ENCODE measurements at regions not wholly inside any gene's neighbourhood (a gene's known extent, or its start where the extent isn't known, plus 50 kb on each side); places are given as distances from the start of the nearest gene placed in this dataset.

DNA sequence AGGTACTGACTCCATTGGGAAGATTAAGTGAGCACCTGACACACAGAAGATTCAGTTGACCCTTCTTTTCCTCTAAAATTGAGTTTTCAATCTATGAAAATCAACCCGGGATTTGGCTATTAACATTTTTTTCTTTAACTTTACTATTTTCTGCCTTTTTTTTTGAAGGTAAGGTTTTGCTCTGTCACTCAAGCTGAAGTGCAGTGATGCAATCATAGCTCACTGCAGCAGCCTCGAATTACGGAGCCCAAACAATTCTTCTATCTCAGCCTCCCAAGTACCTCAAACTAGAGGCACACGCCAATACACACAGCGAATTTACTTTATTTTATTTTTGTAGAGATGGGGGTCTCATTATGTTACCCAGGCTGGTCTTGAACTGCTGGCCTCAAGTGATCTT lies 1029.5 kb downstream of the MCTP2 start:
- DNase-seq (ENCODE audit: low read depth in 1 of 2, low spot score in 1 of 2), result no peak
- Histone ChIP-seq H3K4me3 (replicated peaks; ENCODE audit: insufficient read depth, low read length) (no peak overlapping the region), H3K27ac (replicated peaks) (no peak overlapping the region), H3K27me3 (ENCODE audit: insufficient read depth, poor library complexity, severe bottlenecking) (no peaks in the 10 kb centered on the region)
- TF ChIP-seq, protein P1, sequence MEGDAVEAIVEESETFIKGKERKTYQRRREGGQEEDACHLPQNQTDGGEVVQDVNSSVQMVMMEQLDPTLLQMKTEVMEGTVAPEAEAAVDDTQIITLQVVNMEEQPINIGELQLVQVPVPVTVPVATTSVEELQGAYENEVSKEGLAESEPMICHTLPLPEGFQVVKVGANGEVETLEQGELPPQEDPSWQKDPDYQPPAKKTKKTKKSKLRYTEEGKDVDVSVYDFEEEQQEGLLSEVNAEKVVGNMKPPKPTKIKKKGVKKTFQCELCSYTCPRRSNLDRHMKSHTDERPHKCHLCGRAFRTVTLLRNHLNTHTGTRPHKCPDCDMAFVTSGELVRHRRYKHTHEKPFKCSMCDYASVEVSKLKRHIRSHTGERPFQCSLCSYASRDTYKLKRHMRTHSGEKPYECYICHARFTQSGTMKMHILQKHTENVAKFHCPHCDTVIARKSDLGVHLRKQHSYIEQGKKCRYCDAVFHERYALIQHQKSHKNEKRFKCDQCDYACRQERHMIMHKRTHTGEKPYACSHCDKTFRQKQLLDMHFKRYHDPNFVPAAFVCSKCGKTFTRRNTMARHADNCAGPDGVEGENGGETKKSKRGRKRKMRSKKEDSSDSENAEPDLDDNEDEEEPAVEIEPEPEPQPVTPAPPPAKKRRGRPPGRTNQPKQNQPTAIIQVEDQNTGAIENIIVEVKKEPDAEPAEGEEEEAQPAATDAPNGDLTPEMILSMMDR (IDR thresholded peaks at IDR 0.05; ENCODE audit: insufficient read depth, low read length), result no peak
- TF ChIP-seq SPI1 (IDR thresholded peaks at IDR 0.05; ENCODE audit: borderline replicate concordance, low read depth) (no peak), POLR2AphosphoS5 (IDR thresholded peaks at IDR 0.05; ENCODE audit: low read depth) (no peak), REST (IDR thresholded peaks at IDR 0.05; ENCODE audit: insufficient replicate concordance, low read depth) (no peak), GABPA (IDR thresholded peaks at IDR 0.05; ENCODE audit: low read depth) (no peak)

DNA sequence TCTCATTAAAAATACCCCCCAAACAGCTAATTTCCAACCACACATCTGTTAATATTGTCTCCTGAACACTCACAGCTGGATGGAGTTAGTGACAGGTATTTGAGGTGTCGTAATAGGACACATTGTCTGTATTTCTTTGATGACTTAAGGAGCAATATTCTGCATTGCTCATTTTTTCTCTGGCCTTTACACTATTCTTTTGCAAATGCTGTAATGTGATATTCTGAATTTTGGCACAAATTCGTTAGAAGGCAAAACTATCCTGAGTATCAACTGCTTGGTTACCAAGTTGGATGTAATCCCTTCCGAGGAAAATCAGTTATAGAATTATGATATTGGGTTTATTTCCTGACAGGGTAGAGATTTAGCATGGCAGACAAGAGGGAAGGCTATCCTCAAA lies 1030.2 kb downstream of the MCTP2 start:
- no peak overlapping the region for H3K4me3 ChIP-seq (replicated peaks; ENCODE audit: insufficient read depth, low read length)
- no peaks in the 10 kb centered on the region for H3K27me3 ChIP-seq (ENCODE audit: insufficient read depth, poor library complexity, severe bottlenecking)
- no peak overlapping the region for H3K27ac ChIP-seq (replicated peaks)
- DNase-seq (ENCODE audit: low read depth in 1 of 2, low spot score in 1 of 2), result no peak
- no peak for TF ChIP-seq REST (IDR thresholded peaks at IDR 0.05; ENCODE audit: insufficient replicate concordance, low read depth)
- TF ChIP-seq GABPA (IDR thresholded peaks at IDR 0.05; ENCODE audit: low read depth), result no peak
- no peak for TF ChIP-seq SPI1 (IDR thresholded peaks at IDR 0.05; ENCODE audit: borderline replicate concordance, low read depth)
- TF ChIP-seq, protein P1 (IDR thresholded peaks at IDR 0.05; ENCODE audit: insufficient read depth, low read length), result no peak
- no peak for TF ChIP-seq POLR2AphosphoS5 (IDR thresholded peaks at IDR 0.05; ENCODE audit: low read depth)

DNA sequence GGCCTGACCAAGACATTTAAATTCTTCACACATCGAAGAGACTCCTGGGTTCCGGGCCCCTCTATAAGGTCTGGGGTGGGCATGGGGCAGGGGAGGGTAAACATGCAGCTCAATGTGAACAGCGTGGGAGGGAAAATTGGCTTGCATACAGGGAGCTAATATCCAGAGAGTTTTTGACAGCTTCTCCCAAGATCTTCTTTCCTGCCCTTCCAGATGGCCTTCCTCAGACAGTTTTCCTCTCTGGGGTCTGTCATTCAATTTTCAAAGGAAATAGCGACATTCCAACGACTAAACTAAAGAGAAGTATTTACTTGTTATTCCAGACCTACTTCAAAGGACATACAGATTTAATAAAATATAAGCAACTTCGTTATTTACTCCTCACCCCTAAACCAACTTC lies 1030.6 kb downstream of the MCTP2 start:
- Histone ChIP-seq H3K4me3 (replicated peaks; ENCODE audit: insufficient read depth, low read length) (no peak overlapping the region), H3K27ac (replicated peaks) (no peak overlapping the region), H3K27me3 (ENCODE audit: insufficient read depth, poor library complexity, severe bottlenecking) (no peaks in the 10 kb centered on the region)
- TF ChIP-seq SPI1 (IDR thresholded peaks at IDR 0.05; ENCODE audit: borderline replicate concordance, low read depth), result no peak
- no peak for TF ChIP-seq POLR2AphosphoS5 (IDR thresholded peaks at IDR 0.05; ENCODE audit: low read depth)
- TF ChIP-seq GABPA (IDR thresholded peaks at IDR 0.05; ENCODE audit: low read depth), result no peak
- no peak for DNase-seq (ENCODE audit: low read depth in 1 of 2, low spot score in 1 of 2)

DNA sequence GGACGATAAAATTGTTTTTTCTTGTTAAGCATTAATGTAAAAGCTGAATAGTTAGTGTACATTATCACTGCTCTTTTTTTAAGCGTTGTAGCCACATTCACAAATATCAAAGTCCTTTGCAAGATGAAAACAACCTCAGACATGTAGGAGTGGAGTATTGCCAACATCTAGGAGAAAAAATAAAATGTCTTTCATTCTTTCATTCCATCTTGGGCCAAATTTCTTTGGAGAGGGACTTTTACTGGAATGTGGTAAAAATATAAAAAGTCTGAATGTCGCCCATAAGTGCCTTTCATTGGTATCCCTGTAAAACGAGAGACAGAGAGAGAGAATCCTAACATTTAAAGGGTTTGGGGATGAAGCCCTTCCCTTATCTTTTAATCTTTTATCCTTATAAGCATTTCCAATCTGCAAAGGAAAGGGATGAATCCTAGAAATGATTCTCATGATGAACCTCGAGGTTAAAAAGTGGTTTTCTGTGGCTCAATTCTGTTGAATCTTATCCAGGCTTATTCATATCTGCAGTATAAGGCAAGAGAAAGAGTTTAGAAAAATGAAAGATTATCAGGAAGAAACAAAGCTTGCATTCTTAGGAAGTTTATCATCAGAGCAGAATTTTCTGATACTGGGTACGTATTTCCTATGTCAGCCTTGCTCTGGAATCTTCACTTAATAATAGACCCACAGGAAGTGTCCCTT lies 1031.7 kb downstream of the MCTP2 start:
- Histone ChIP-seq H3K4me3 (replicated peaks; ENCODE audit: insufficient read depth, low read length) (no peak overlapping the region), H3K27me3 (ENCODE audit: insufficient read depth, poor library complexity, severe bottlenecking) (no peaks in the 10 kb centered on the region), H3K27ac (replicated peaks) (no peak overlapping the region)
- TF ChIP-seq POLR2AphosphoS5 (IDR thresholded peaks at IDR 0.05; ENCODE audit: low read depth) (no peak), REST (IDR thresholded peaks at IDR 0.05; ENCODE audit: insufficient replicate concordance, low read depth) (no peak), GABPA (IDR thresholded peaks at IDR 0.05; ENCODE audit: low read depth) (no peak), SPI1 (IDR thresholded peaks at IDR 0.05; ENCODE audit: borderline replicate concordance, low read depth) (no peak)
- TF ChIP-seq, protein P1 (IDR thresholded peaks at IDR 0.05; ENCODE audit: insufficient read depth, low read length), result no peak
- no peak for DNase-seq (ENCODE audit: low read depth in 1 of 2, low spot score in 1 of 2)
